GM12878 (cell line): ENCODE measurements at regions not wholly inside any gene's neighbourhood (a gene's known extent, or its start where the extent isn't known, plus 50 kb on each side); places are given as distances from the start of the nearest gene placed in this dataset.

Source experiments
- ATAC-seq: fragments of 200-7000 bp; cut with Tn5 transposase; 3 replicates; pipeline ENCODE4 v1.9.1; 2020; ENCODE audit warnings: mild to moderate bottlenecking, moderate library complexity
- BruUV-seq: library from RNA; stranded (reverse); fragments of 400-500 nt; replicated peaks from 2 replicates; lab custom pipeline; 2021; lab: Mats Ljungman, UMichigan
- CTCF ChIA-PET: fragments of 300-600 bp; sonication (Branson Sonifier 250); formaldehyde crosslinking; extraction: SDS; loops from one replicate; lab custom pipeline; 2021; ENCODE audit warnings: inconsistent platforms; lab: Yijun Ruan, JAX
- POLR2A ChIA-PET: fragments of 350-600 bp; formaldehyde crosslinking; extraction: SDS; loops from one replicate; lab custom pipeline; 2021; ENCODE audit warnings: inconsistent platforms; lab: Charles Lee
- RAD21 ChIA-PET: fragments of 300-600 bp; sonication (Branson Sonifier 250); formaldehyde crosslinking; loops from one replicate; lab custom pipeline; 2023; ENCODE audit warnings: antibody characterized with exemption; ENCODE audit not compliant: unreplicated experiment; lab: Charles Lee
- SMC1A ChIA-PET: fragments of 300-600 bp; sonication (Branson Sonifier 250); formaldehyde crosslinking; loops from one replicate; lab custom pipeline; 2023; ENCODE audit not compliant: unreplicated experiment, uncharacterized antibody; lab: Charles Lee
- DNase-seq: peaks from one replicate; pipeline ENCODE4 v3.0.0-alpha.2; 2011; ENCODE audit warnings: low read depth, low spot score
- FAIRE-seq: peaks from 3 replicates; lab custom pipeline; 2011; peaks lifted over from hg19 to GRCh38; lab: Jason Lieb, UNC
- H2AFZ ChIP-seq: 2 replicates; pipeline ENCODE4 v1.6.0; 2011; ENCODE audit warnings: low read depth, low read length, control low read depth; ENCODE audit not compliant: control insufficient read depth
- H3K27ac ChIP-seq: 2 replicates; pipeline ENCODE4 v1.5.1; 2011; ENCODE audit warnings: control low read depth; ENCODE audit not compliant: control insufficient read depth, insufficient read depth
- H3K27me3 ChIP-seq, 2 experiments: replicated peaks in 1 of 2; 2 replicates each; pipeline versions ENCODE4 v1.6.0 to v1.6.1; 2011; ENCODE audit warnings: low read length in 1 of 2; ENCODE audit not compliant: control insufficient read depth in 2 of 2, insufficient read depth in 2 of 2
- H3K36me3 ChIP-seq, 2 experiments: 2 replicates each; pipeline ENCODE4 v1.5.1; 2011; ENCODE audit warnings: low read length in 1 of 2; ENCODE audit not compliant: control insufficient read depth in 2 of 2, insufficient read depth in 2 of 2
- H3K4me1 ChIP-seq: 2 replicates; pipeline ENCODE4 v1.6.1; 2011; ENCODE audit warnings: mild to moderate bottlenecking, low read length, moderate library complexity, mixed read lengths; ENCODE audit not compliant: control insufficient read depth, insufficient read depth
- H3K4me2 ChIP-seq: 2 replicates; pipeline ENCODE4 v1.6.0; 2011; ENCODE audit warnings: control low read depth; ENCODE audit not compliant: control insufficient read depth, insufficient read depth
- H3K4me3 ChIP-seq: fragments of 200-600 bp; sonication (generic); 2 replicates; pipeline ENCODE4 v1.5.1; 2016
- H3K79me2 ChIP-seq: 2 replicates; pipeline ENCODE4 v1.6.0; 2011; ENCODE audit warnings: low read length; ENCODE audit not compliant: control insufficient read depth, insufficient read depth
- H3K9ac ChIP-seq: 2 replicates; pipeline ENCODE4 v1.8.0; 2011; ENCODE audit warnings: low read length, control low read depth, mixed read lengths; ENCODE audit not compliant: control insufficient read depth, insufficient read depth
- H3K9me3 ChIP-seq: replicated peaks from 3 replicates; pipeline ENCODE4 v1.5.1; 2011; ENCODE audit warnings: mild to moderate bottlenecking, low read length; ENCODE audit not compliant: control insufficient read depth, insufficient read depth
- H4K20me1 ChIP-seq: 2 replicates; pipeline ENCODE4 v1.6.0; 2011; ENCODE audit not compliant: control insufficient read depth, insufficient read depth
- CUX1 ChIP-seq: IDR thresholded peaks from 2 replicates; pipeline ENCODE4 v1.6.1; 2012; ENCODE audit warnings: improper control_type of control experiment, low read depth, low read length; ENCODE audit not compliant: insufficient replicate concordance
- USF2 ChIP-seq: IDR thresholded peaks from 2 replicates; pipeline ENCODE4 v1.6.1; 2011; ENCODE audit warnings: low read depth, low read length, improper control_type of control experiment, borderline replicate concordance
- WRNIP1 ChIP-seq: IDR thresholded peaks from 2 replicates; pipeline ENCODE4 v1.6.1; 2011; ENCODE audit warnings: low read depth, low read length, improper control_type of control experiment, borderline replicate concordance
- ZBED1 ChIP-seq: IDR thresholded peaks from 2 replicates; pipeline ENCODE4 v1.6.1; 2016; ENCODE audit warnings: borderline replicate concordance
- WGBS: methylation state at CpG from one replicate; pipeline ENCODE4 v1.1.6; 2016; ENCODE audit warnings: low lambda C conversion rate; ENCODE audit not compliant: insufficient replicate concordance, insufficient coverage; ENCODE audit errors: missing lambda C conversion rate; 5-methylcytosine and 5-hydroxymethylcytosine counted together
- in situ Hi-C: fragments of 300-500 bp; cut with MboI; formaldehyde crosslinking; loops from 9 replicates; pipeline ENCODE4 v1.14.3; 2018; ENCODE audit warnings: mixed read lengths
- intact Hi-C: fragments of 100-400 bp; cut with micrococcal nuclease; formaldehyde crosslinking; loops from one replicate; pipeline ENCODE4 v1.14.2; 2022; ENCODE audit not compliant: unreplicated experiment

- TF ChIP-seq CUX1: no peak
- TF ChIP-seq USF2: no peak
Observed at GRCh38 chr7:106561151-106561550, 99.8 kb downstream of the CCDC71L start (continued).

GRCh38 chr7:106560482-106560881 lies 100.5 kb downstream of the CCDC71L start:
- no peak overlapping the region for H3K4me3 ChIP-seq
- H3K9ac ChIP-seq: no peak overlapping the region
- BruUV-seq: no TSS peak
- no peaks in the 10 kb centered on the region for H3K79me2 ChIP-seq
- no peaks in the 10 kb centered on the region for H3K27me3 ChIP-seq
- CTCF ChIA-PET: no interaction called here
- DNase-seq: no peak
- H3K4me1 ChIP-seq: peaks cover 7% of the 10 kb centered on the region; the same call in 1 of the 2 replicates
- no peak overlapping the region for H3K4me2 ChIP-seq
- RAD21 ChIA-PET: interaction anchor here (1.6 kb wide), 1 partner anchor 17 kb away, joined by 4 read pairs; no protein-coding TSS in a partner anchor
- H4K20me1 ChIP-seq: no peaks in the 10 kb centered on the region
- SMC1A ChIA-PET: no interaction called here
- H2AFZ ChIP-seq: no peak overlapping the region
- no peaks in the 10 kb centered on the region; the same call in 2 of the 3 replicates for H3K9me3 ChIP-seq
- no peak overlapping the region for H3K27ac ChIP-seq
- in situ Hi-C loops: no loop called here
- intact Hi-C loops: no loop called here
- no peak for ATAC-seq
- WGBS: 92% methylated on average over 5 of the region's 5 CpGs
- TF ChIP-seq ZBED1 (no peak), WRNIP1 (no peak)
- H3K36me3 ChIP-seq: no peaks in the 10 kb centered on the region
- FAIRE-seq: no peak
- POLR2A ChIA-PET: no interaction called here
